Smooth muscle cell (in vitro differentiated cells): ENCODE measurements at regions not wholly inside any gene's neighbourhood (a gene's known extent, or its start where the extent isn't known, plus 50 kb on each side); places are given as distances from the start of the nearest gene placed in this dataset.
"Not testable (repeated sequence)": the region's sequence is repeated elsewhere in the genome, so short reads cannot be mapped to it uniquely, and the experiment has no call there.

Experiments used
- DNase-seq: peaks from one replicate; lab custom pipeline; 2025; ENCODE audit not compliant: unreplicated experiment; lab: John Stamatoyannopoulos, UW
- H2AFZ ChIP-seq: fragments of 200-600 bp; sonication (generic); 2 replicates; pipeline ENCODE4 v1.6.0; 2016; ENCODE audit warnings: antibody characterized with exemption, low read depth, mild to moderate bottlenecking
- H3F3A ChIP-seq: fragments of 200-600 bp; sonication (generic); 2 replicates; pipeline ENCODE4 v1.6.0; 2017; ENCODE audit warnings: antibody characterized with exemption, low read depth
- H3K27ac ChIP-seq: fragments of 200-600 bp; sonication (generic); 2 replicates; pipeline ENCODE4 v1.5.1; 2016; ENCODE audit warnings: low read depth, mild to moderate bottlenecking
- H3K27me3 ChIP-seq: fragments of 200-600 bp; sonication (generic); 2 replicates; pipeline ENCODE4 v1.6.1; 2016; ENCODE audit warnings: low read depth, mild to moderate bottlenecking
- H3K36me3 ChIP-seq: fragments of 200-600 bp; sonication (generic); 2 replicates; pipeline ENCODE4 v1.5.1; 2016; ENCODE audit warnings: low read depth
- H3K4me1 ChIP-seq: fragments of 200-600 bp; sonication (generic); 2 replicates; pipeline ENCODE4 v1.5.1; 2016; ENCODE audit warnings: low read depth
- H3K4me2 ChIP-seq: fragments of 200-600 bp; sonication (generic); 2 replicates; pipeline ENCODE4 v1.6.0; 2016; ENCODE audit warnings: mild to moderate bottlenecking
- H3K4me3 ChIP-seq: fragments of 200-600 bp; sonication (generic); 2 replicates; pipeline ENCODE4 v1.5.1; 2016; ENCODE audit warnings: mild to moderate bottlenecking
- H3K79me2 ChIP-seq: fragments of 200-600 bp; sonication (generic); 2 replicates; pipeline ENCODE4 v1.6.0; 2016; ENCODE audit warnings: low read depth, mild to moderate bottlenecking
- H3K9ac ChIP-seq: fragments of 200-600 bp; sonication (generic); 2 replicates; pipeline ENCODE4 v1.6.0; 2016; ENCODE audit warnings: low read depth
- H3K9me3 ChIP-seq: fragments of 200-600 bp; sonication (generic); replicated peaks from 2 replicates; pipeline ENCODE4 v1.5.1; 2016; ENCODE audit warnings: low read depth
- H4K20me1 ChIP-seq: fragments of 200-600 bp; sonication (generic); 2 replicates; pipeline ENCODE4 v1.6.0; 2016; ENCODE audit warnings: low read depth
- WGBS: methylation state at CpG from one replicate; pipeline ENCODE4 v1.1.7; 2016; ENCODE audit warnings: low lambda C conversion rate; 5-methylcytosine and 5-hydroxymethylcytosine counted together
- TF ChIP-seq, protein P1 (sequence below): fragments of 200-600 bp; sonication (generic); IDR thresholded peaks from 2 replicates; pipeline ENCODE4 v1.5.1; 2017; ENCODE audit warnings: borderline replicate concordance, mild to moderate bottlenecking, antibody characterized with exemption; ENCODE audit not compliant: insufficient read depth, poor library complexity, severe bottlenecking

DNA sequence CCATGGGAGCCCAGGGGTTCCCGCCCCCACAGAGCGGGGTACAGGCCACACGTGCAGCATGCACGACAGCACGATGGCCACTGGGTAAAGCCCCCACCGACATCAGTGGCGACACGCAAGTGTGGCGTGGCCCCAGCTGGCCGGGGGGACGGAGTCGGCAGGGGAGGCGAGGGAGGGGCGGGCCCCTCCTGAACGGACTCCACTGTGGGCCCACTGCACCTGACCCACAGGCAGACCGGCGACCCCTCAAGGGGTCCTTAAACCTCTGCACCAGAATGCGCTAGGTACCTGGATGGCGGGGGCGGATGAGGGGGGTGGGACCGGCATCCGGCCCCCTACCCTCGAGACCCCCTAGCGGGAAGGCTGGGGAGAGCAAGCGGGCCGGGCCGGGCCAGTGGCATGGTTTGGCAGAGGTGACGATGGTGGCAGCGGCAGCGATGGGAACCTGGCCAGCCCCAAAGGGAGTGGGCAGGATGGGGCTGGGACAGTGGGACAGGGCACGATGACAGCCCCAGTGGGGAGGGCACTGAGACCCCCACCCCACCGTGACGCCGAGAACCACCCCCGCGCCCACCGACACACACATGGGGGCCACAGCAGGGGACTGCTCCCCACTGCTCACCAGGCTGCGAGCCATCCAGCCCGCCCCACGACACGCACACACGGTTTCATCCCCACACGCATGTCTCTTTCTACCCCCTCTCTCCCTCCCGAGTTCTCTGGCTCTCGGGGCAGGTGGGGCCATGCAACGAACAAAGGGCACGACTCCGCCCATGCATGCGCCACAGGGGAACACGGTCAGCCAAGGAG lies 91.9 kb upstream of the ANKRD30BL start:
- Histone ChIP-seq H3K9ac (no peak overlapping the region), H3K27me3 (no peaks in the 10 kb centered on the region), H3K4me1 (no peaks in the 10 kb centered on the region), H3K79me2 (no peaks in the 10 kb centered on the region), H4K20me1 (no peaks in the 10 kb centered on the region), H3K27ac (no peak overlapping the region), H2AFZ (no peak overlapping the region), H3K4me2 (no peak overlapping the region), H3K9me3 (no peaks in the 10 kb centered on the region), H3F3A (no peaks in the 10 kb centered on the region), H3K36me3 (no peaks in the 10 kb centered on the region), H3K4me3 (no peak overlapping the region)
- 95% methylated on average over 37 of the region's 50 CpGs for WGBS
- DNase-seq, result no peak
- TF ChIP-seq, protein P1, sequence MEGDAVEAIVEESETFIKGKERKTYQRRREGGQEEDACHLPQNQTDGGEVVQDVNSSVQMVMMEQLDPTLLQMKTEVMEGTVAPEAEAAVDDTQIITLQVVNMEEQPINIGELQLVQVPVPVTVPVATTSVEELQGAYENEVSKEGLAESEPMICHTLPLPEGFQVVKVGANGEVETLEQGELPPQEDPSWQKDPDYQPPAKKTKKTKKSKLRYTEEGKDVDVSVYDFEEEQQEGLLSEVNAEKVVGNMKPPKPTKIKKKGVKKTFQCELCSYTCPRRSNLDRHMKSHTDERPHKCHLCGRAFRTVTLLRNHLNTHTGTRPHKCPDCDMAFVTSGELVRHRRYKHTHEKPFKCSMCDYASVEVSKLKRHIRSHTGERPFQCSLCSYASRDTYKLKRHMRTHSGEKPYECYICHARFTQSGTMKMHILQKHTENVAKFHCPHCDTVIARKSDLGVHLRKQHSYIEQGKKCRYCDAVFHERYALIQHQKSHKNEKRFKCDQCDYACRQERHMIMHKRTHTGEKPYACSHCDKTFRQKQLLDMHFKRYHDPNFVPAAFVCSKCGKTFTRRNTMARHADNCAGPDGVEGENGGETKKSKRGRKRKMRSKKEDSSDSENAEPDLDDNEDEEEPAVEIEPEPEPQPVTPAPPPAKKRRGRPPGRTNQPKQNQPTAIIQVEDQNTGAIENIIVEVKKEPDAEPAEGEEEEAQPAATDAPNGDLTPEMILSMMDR, result no peak

DNA sequence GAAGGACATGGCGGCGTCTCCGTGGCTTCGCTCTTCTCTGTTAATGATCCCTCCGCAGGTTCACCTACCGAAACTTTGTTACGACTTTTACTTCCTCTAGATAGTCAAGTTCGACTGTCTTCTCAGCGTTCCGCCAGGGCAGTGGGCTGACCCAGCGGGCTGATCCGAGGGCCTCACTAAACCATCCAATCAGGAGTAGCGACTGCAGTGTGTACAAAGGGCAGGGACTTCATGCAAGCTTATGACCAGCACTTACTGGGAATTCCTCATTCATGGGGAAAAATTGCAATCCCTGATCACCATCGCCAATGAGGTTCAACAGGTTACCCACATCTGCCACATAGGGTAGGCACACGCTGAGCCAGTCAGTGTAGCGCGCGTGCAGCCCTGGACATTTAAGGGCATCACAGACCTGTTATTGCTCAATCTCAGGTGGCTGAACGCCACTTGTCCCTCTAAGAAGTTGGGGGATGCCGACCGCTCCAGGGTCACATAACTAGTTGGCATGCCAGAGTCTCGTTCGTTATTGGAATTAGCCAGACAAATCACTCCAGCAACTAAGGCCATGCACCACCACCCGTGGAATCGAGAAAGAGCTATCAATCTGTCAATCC lies 92.7 kb upstream of the ANKRD30BL start:
- H3K27me3 ChIP-seq, H3K4me1 ChIP-seq, H4K20me1 ChIP-seq, H3K4me2 ChIP-seq, H2AFZ ChIP-seq, DNase-seq, H3K9me3 ChIP-seq, H3K4me3 ChIP-seq, H3F3A ChIP-seq, H3K36me3 ChIP-seq, H3K79me2 ChIP-seq, H3K9ac ChIP-seq, H3K27ac ChIP-seq: not testable (repeated sequence)
- WGBS, result 90% methylated on average over 25 of the region's 25 CpGs

DNA sequence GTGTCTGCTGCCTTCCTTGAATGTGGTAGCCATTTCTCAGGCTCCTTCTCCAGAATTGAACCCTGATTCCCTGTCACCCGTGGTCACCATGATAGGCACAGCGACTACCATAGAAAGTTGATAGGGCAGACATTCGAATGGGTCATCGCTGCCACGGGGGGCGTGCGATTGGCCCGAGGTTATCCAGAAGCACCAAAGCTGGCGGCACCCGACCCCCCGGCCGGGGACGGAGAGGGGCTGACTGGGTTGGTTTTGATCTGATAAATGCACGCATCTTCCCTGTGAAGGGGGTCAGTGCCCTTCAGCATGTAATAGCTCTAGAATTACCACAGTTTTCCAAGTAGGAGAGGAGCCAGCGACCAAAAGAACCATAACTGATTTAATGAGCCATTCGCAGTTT lies 94.0 kb upstream of the ANKRD30BL start:
- no peak overlapping the region for H2AFZ ChIP-seq
- no peaks in the 10 kb centered on the region for H3K36me3 ChIP-seq
- no peaks in the 10 kb centered on the region for H3K9me3 ChIP-seq
- TF ChIP-seq, protein P1, result no peak
- no peaks in the 10 kb centered on the region for H3K27me3 ChIP-seq
- H3K9ac ChIP-seq, result no peak overlapping the region
- no peaks in the 10 kb centered on the region for H3F3A ChIP-seq
- H3K27ac ChIP-seq, result no peak overlapping the region
- no peak overlapping the region for H3K4me3 ChIP-seq
- no peaks in the 10 kb centered on the region for H4K20me1 ChIP-seq
- no peak for DNase-seq
- no peaks in the 10 kb centered on the region for H3K79me2 ChIP-seq
- WGBS, result 97% methylated on average over 16 of the region's 16 CpGs
- H3K4me1 ChIP-seq, result no peaks in the 10 kb centered on the region
- no peak overlapping the region for H3K4me2 ChIP-seq

DNA sequence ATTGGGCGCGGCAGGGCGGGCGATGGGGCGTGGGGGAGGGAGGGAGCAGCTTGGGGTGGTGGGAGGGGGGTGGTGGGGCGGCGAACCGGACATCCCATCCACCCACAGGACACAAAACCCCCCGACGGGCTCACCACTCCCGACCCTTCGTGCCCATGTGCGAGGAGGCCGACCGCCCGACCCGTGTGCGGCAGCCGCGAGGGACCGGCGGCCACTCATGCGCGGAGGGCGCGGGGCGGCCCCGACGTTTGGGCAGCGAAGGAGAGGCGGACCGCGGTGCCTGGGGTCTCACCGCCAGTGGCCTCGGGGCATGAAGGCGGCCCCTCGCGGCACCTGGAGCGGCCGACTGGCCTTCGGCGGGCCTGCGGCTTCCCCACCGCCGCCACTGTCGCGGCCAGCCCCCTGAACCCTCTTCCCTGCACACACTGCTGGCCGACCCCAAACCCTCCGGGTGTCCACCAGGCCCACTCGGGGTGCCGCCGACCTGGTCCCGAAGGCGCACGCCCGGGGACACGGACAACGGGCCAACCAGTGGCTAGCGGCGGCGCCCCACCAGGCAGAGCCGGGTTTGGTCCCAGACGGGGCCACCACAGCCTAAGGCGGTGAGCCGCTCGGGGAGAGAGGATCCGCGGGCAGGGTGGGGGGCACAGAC lies 94.6 kb upstream of the ANKRD30BL start:
- Histone ChIP-seq H3F3A (no peaks in the 10 kb centered on the region), H3K27ac (no peak overlapping the region), H3K4me3 (no peak overlapping the region), H3K36me3 (no peaks in the 10 kb centered on the region), H3K4me1 (no peaks in the 10 kb centered on the region), H3K4me2 (no peak overlapping the region), H2AFZ (no peak overlapping the region), H3K9me3 (no peaks in the 10 kb centered on the region), H4K20me1 (no peaks in the 10 kb centered on the region), H3K27me3 (no peaks in the 10 kb centered on the region), H3K9ac (no peak overlapping the region), H3K79me2 (no peaks in the 10 kb centered on the region)
- TF ChIP-seq, protein P1, result no peak
- no peak for DNase-seq
- WGBS, result 95% methylated on average over 19 of the region's 68 CpGs

DNA sequence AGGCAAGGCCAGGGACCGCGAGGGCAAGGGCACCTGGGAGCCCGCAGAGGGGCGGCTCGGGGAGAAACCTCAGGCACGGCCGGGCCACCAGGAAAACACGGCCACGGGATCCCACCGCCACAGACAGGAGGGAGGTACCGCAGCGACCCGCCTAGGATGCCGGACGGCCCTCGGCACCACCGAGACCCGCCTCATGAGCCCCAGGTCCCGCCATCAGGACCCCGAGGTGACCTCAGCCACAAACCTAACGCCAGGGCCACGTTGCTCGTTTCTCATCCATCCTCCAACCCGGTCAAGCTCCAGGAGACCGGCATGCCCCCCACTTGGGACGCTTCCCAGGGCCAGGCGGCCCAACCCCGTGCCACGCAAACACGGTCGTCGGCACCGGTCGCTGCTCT lies 95.2 kb upstream of the ANKRD30BL start:
- not testable (repeated sequence) for H3K9ac ChIP-seq, H3K9me3 ChIP-seq, H4K20me1 ChIP-seq, H3F3A ChIP-seq, H3K27me3 ChIP-seq, H3K4me3 ChIP-seq, H3K4me1 ChIP-seq, H3K79me2 ChIP-seq, H2AFZ ChIP-seq, H3K36me3 ChIP-seq, DNase-seq, H3K27ac ChIP-seq, H3K4me2 ChIP-seq
- WGBS, result 97% methylated on average over 22 of the region's 34 CpGs
